ENCODE measurements at regions not wholly inside any gene's neighbourhood (a gene's known extent, or its start where the extent isn't known, plus 50 kb on each side); places are given as distances from the start of the nearest gene placed in this dataset.

DNA sequence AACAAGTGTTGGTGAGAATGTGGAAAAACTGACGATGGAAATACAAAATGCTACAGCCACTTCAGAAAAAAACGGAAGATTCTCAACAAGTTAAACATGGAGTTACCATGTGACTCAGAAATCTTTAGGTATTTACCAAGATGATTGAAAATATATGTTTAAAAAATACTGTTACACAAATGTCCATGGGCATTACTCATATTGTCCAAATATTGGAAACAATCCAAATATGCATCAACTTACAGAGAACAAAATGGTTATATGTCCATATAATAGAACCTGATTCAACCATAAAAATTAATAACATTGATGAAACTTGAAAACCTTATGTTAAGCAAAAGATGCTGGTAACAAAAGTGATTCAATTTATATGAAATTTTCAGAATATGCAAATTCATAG is 1057.7 kb upstream of the TMEM132C start:
- peaks cover 4% of the 10 kb centered on the region for H3K27me3 Mint-ChIP-seq (ENCODE audit: low read depth)
- Histone ChIP-seq H3K18ac (ENCODE audit: insufficient read length, low read depth, low read length) (no peak overlapping the region), H4K91ac (ENCODE audit: insufficient read length, low read depth, low read length) (no peak overlapping the region)

More for the DNA sequence above, 1057.7 kb upstream of the TMEM132C start:
- H3K27me3 ChIP-seq (ENCODE audit: insufficient read depth, low read length), result no peaks in the 10 kb centered on the region
- TF ChIP-seq, protein P1, sequence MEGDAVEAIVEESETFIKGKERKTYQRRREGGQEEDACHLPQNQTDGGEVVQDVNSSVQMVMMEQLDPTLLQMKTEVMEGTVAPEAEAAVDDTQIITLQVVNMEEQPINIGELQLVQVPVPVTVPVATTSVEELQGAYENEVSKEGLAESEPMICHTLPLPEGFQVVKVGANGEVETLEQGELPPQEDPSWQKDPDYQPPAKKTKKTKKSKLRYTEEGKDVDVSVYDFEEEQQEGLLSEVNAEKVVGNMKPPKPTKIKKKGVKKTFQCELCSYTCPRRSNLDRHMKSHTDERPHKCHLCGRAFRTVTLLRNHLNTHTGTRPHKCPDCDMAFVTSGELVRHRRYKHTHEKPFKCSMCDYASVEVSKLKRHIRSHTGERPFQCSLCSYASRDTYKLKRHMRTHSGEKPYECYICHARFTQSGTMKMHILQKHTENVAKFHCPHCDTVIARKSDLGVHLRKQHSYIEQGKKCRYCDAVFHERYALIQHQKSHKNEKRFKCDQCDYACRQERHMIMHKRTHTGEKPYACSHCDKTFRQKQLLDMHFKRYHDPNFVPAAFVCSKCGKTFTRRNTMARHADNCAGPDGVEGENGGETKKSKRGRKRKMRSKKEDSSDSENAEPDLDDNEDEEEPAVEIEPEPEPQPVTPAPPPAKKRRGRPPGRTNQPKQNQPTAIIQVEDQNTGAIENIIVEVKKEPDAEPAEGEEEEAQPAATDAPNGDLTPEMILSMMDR (conservative IDR thresholded peaks at IDR 0.05), result no peak
- H2BK20ac ChIP-seq (ENCODE audit: low read depth, low read length, poor library complexity, severe bottlenecking), result no peak overlapping the region
- no peak overlapping the region for H3K9ac ChIP-seq (ENCODE audit: extremely low read depth, insufficient read length, low read length)
- H3K79me1 ChIP-seq (ENCODE audit: insufficient read depth, low read depth, low read length, poor library complexity, severe bottlenecking), result no peaks in the 10 kb centered on the region
- H2BK12ac ChIP-seq (ENCODE audit: insufficient read length, low read depth, low read length), result no peak overlapping the region
- no peaks in the 10 kb centered on the region for H3K23me2 ChIP-seq (ENCODE audit: insufficient read length, low read depth, low read length, poor library complexity, severe bottlenecking)
- no peaks in the 10 kb centered on the region for H3K79me2 ChIP-seq (ENCODE audit: insufficient read depth, low read length)
- Mint-ChIP-seq H3K9me3 (peaks cover 0 to 2% of the 10 kb centered on the region in 2 experiments; a peak in 2 of 5 replicates), H3K36me3 (ENCODE audit: insufficient read depth in 1 of 3, low read depth in 3 of 3) (no peaks in the 10 kb centered on the region), H3K4me3 (no peak overlapping the region), H3K27ac (no peak overlapping the region), H3K4me1 (no peaks in the 10 kb centered on the region)
- no peaks in the 10 kb centered on the region for H4K20me1 ChIP-seq (ENCODE audit: control insufficient read depth, insufficient read depth, insufficient read length)
- no peak for DNase-seq
- H2BK120ac ChIP-seq (ENCODE audit: low read depth, low read length, poor library complexity, severe bottlenecking), result no peak overlapping the region
- H2AFZ ChIP-seq (ENCODE audit: low read length), result no peak overlapping the region
- WGBS (ENCODE audit: extremely low coverage, insufficient read length, low lambda C conversion rate), result no CpG with 5 or more reads among the region's 2 CpGs
- H4K8ac ChIP-seq (replicated peaks; ENCODE audit: insufficient read length, low read depth, low read length), result no peak overlapping the region
- H3K27ac ChIP-seq (ENCODE audit: insufficient read length, low read depth, low read length), result no peak overlapping the region
- no peak overlapping the region for H3T11ph ChIP-seq (ENCODE audit: low read length)
- no peak overlapping the region for H2AK5ac ChIP-seq (ENCODE audit: insufficient read length, low read length)
- no peaks in the 10 kb centered on the region for H3K4me1 ChIP-seq (ENCODE audit: insufficient read depth, low read length)
- H3K56ac ChIP-seq (ENCODE audit: insufficient read length, low read depth, low read length), result no peak overlapping the region
- no peak overlapping the region for H4K5ac ChIP-seq (ENCODE audit: insufficient read length, low read depth, low read length)
- H3K4me2 ChIP-seq (ENCODE audit: insufficient read depth, insufficient read length, low read length), result no peak overlapping the region
- H3K9me3 ChIP-seq (ENCODE audit: control insufficient read depth, low read depth, low read length), result no peaks in the 10 kb centered on the region
- H3K4ac ChIP-seq (ENCODE audit: low read depth, low read length), result no peak overlapping the region
- no peak overlapping the region for H2BK5ac ChIP-seq (ENCODE audit: insufficient read length, low read length)
- no peak overlapping the region for H2BK15ac ChIP-seq (ENCODE audit: low read depth, low read length)
- H3K14ac ChIP-seq (ENCODE audit: insufficient read depth, low read length), result no peak overlapping the region
- H3K23ac ChIP-seq (ENCODE audit: insufficient read length, low read depth, low read length), result no peak overlapping the region

Data from H9 (cell line).